ENCODE measurements at regions not wholly inside any gene's neighbourhood (a gene's known extent, or its start where the extent isn't known, plus 50 kb on each side); places are given as distances from the start of the nearest gene placed in this dataset.
A peak's percentile ranks its signal among the peaks of the same experiment; 100 is the strongest.

GRCh38 chr7:67518580-67518979 lies 521.9 kb downstream of the TYW1 start:
- no peak for DNase-seq (ENCODE audit: low spot score)
- Histone ChIP-seq H3K27me3 (ENCODE audit: control insufficient read depth in 4 of 4, insufficient read depth in 4 of 4, low read length in 3 of 4) (no peaks in the 10 kb centered on the region), H3K4me1 (ENCODE audit: control insufficient read depth in 4 of 4, insufficient read depth in 4 of 4, low read length in 3 of 4) (no peaks in the 10 kb centered on the region), H3K4me3 (ENCODE audit: low read depth in 1 of 3, low read length in 3 of 3) (no peak overlapping the region), H3K9ac (ENCODE audit: low read depth in 1 of 2, low read length in 2 of 2) (no peak overlapping the region), H3K9me3 (ENCODE audit: control insufficient read depth in 4 of 4, low read length in 3 of 4) (peaks cover 0 to 2% (median 0%) of the 10 kb centered on the region in 4 donors), H3K36me3 (ENCODE audit: control insufficient read depth in 4 of 4, insufficient read depth in 3 of 4, low read depth in 1 of 4, low read length in 3 of 4) (no peaks in the 10 kb centered on the region), H3K27ac (ENCODE audit: low read depth in 1 of 2, low read length in 2 of 2) (no peak overlapping the region)
- 63% methylated on average over 4 of the region's 4 CpGs for WGBS
- TF ChIP-seq HNF4A (conservative IDR thresholded peaks at IDR 0.05) (no peak), NR2F2 (IDR thresholded peaks at IDR 0.05) (peak; percentile 26)

DNA sequence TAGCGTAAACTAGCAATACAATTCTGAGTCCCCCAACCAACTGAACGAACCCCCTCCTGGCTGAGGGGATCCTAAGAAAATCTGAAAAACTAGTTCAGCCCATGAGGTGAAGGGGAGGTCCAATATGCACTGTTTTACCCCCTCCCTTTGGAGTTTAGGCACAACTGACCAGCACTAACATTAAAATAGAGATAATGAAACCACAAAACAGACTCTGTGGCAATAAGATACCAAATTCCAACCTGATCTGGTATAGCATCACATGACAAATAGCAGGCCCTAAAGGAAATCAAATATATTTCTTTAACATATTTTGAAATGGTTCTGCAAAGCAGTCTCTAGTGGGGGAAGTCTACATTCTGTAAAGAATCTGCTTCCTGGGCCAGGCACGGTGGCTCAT lies 522.5 kb downstream of the TYW1 start:
- TF ChIP-seq GABPA (IDR thresholded peaks at IDR 0.05 in 1 of 2, conservative IDR thresholded peaks at IDR 0.05 in 1 of 2) (no peak), FOXA1 (IDR thresholded peaks at IDR 0.05) (no peak), NR2F2 (IDR thresholded peaks at IDR 0.05) (no peak), YY1 (IDR thresholded peaks at IDR 0.05) (no peak), CTCF (IDR thresholded peaks at IDR 0.05; ENCODE audit: low read depth, low read length, missing input control) (no peak), TAF1 (conservative IDR thresholded peaks at IDR 0.05) (no peak), EGR1 (IDR thresholded peaks at IDR 0.05; ENCODE audit: low read depth in 2 of 2) (no peak), SP1 (IDR thresholded peaks at IDR 0.05) (no peak)
- TF ChIP-seq, protein P1, sequence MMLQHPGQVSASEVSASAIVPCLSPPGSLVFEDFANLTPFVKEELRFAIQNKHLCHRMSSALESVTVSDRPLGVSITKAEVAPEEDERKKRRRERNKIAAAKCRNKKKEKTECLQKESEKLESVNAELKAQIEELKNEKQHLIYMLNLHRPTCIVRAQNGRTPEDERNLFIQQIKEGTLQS (IDR thresholded peaks at IDR 0.05), result no peak
- no peaks in the 10 kb centered on the region for H3K36me3 ChIP-seq (ENCODE audit: control insufficient read depth in 4 of 4, insufficient read depth in 3 of 4, low read depth in 1 of 4, low read length in 3 of 4)
- H3K27me3 ChIP-seq (ENCODE audit: control insufficient read depth in 4 of 4, insufficient read depth in 4 of 4, low read length in 3 of 4), result no peaks in the 10 kb centered on the region
- H3K4me3 ChIP-seq (ENCODE audit: low read depth in 1 of 3, low read length in 3 of 3), result no peak overlapping the region
- 77% methylated on average over 3 of the region's 3 CpGs for WGBS
- DNase-seq (ENCODE audit: low spot score), result no peak
- H3K9me3 ChIP-seq (ENCODE audit: control insufficient read depth in 4 of 4, low read length in 3 of 4), result peaks cover 0 to 2% (median 0%) of the 10 kb centered on the region in 4 donors
- no peaks in the 10 kb centered on the region for H3K4me1 ChIP-seq (ENCODE audit: control insufficient read depth in 4 of 4, insufficient read depth in 4 of 4, low read length in 3 of 4)
- no peak overlapping the region for H3K9ac ChIP-seq (ENCODE audit: low read depth in 1 of 2, low read length in 2 of 2)
- no peak overlapping the region for H3K27ac ChIP-seq (ENCODE audit: low read depth in 1 of 2, low read length in 2 of 2)

- H3K27me3 ChIP-seq (ENCODE audit: control insufficient read depth in 4 of 4, insufficient read depth in 4 of 4, low read length in 3 of 4), result no peaks in the 10 kb centered on the region
- no peak for DNase-seq (ENCODE audit: low spot score)
- WGBS, result 83% methylated on average over 3 of the region's 3 CpGs
These were observed 525.9 kb downstream of the TYW1 start for GRCh38 chr7:67522504-67522903.

GRCh38 chr7:67523713-67524112 lies 527.1 kb downstream of the TYW1 start:
- H3K9ac ChIP-seq (ENCODE audit: low read depth in 1 of 2, low read length in 2 of 2), result no peak overlapping the region
- H3K27ac ChIP-seq (ENCODE audit: low read depth in 1 of 2, low read length in 2 of 2), result no peak overlapping the region
- no peaks in the 10 kb centered on the region for H3K9me3 ChIP-seq (ENCODE audit: control insufficient read depth in 4 of 4, low read length in 3 of 4)
- no peak overlapping the region for H3K4me3 ChIP-seq (ENCODE audit: low read depth in 1 of 3, low read length in 3 of 3)
- no peak for DNase-seq (ENCODE audit: low spot score)
- 67% methylated on average over 4 of the region's 4 CpGs for WGBS
- no peaks in the 10 kb centered on the region for H3K27me3 ChIP-seq (ENCODE audit: control insufficient read depth in 4 of 4, insufficient read depth in 4 of 4, low read length in 3 of 4)
- H3K4me1 ChIP-seq (ENCODE audit: control insufficient read depth in 4 of 4, insufficient read depth in 4 of 4, low read length in 3 of 4), result no peaks in the 10 kb centered on the region
- no peaks in the 10 kb centered on the region for H3K36me3 ChIP-seq (ENCODE audit: control insufficient read depth in 4 of 4, insufficient read depth in 3 of 4, low read depth in 1 of 4, low read length in 3 of 4)
- TF ChIP-seq CTCF (IDR thresholded peaks at IDR 0.05; ENCODE audit: low read depth, low read length, missing input control), result no peak
- TF ChIP-seq JUND (IDR thresholded peaks at IDR 0.05), result no peak
- TF ChIP-seq GABPA (IDR thresholded peaks at IDR 0.05 in 1 of 2, conservative IDR thresholded peaks at IDR 0.05 in 1 of 2), result no peak
- no peak for TF ChIP-seq RAD21 (IDR thresholded peaks at IDR 0.05)
- no peak for TF ChIP-seq ZBTB33 (IDR thresholded peaks at IDR 0.05)
- TF ChIP-seq RXRA (IDR thresholded peaks at IDR 0.05), result no peak
- TF ChIP-seq EGR1 (IDR thresholded peaks at IDR 0.05; ENCODE audit: low read depth in 2 of 2), result no peak
- TF ChIP-seq TAF1 (conservative IDR thresholded peaks at IDR 0.05), result no peak
- no peak for TF ChIP-seq NR2F2 (IDR thresholded peaks at IDR 0.05)
- TF ChIP-seq SP1 (IDR thresholded peaks at IDR 0.05), result no peak
- TF ChIP-seq HNF4G (IDR thresholded peaks at IDR 0.05), result no peak
- no peak for TF ChIP-seq HNF4A (conservative IDR thresholded peaks at IDR 0.05)
- TF ChIP-seq FOXA2 (IDR thresholded peaks at IDR 0.05), result no peak

More at GRCh38 chr7:67522504-67522903, 525.9 kb downstream of the TYW1 start:
- Histone ChIP-seq H3K27ac (ENCODE audit: low read depth in 1 of 2, low read length in 2 of 2) (no peak overlapping the region), H3K9ac (ENCODE audit: low read depth in 1 of 2, low read length in 2 of 2) (no peak overlapping the region), H3K4me3 (ENCODE audit: low read depth in 1 of 3, low read length in 3 of 3) (no peak overlapping the region), H3K9me3 (ENCODE audit: control insufficient read depth in 4 of 4, low read length in 3 of 4) (no peaks in the 10 kb centered on the region), H3K4me1 (ENCODE audit: control insufficient read depth in 4 of 4, insufficient read depth in 4 of 4, low read length in 3 of 4) (no peaks in the 10 kb centered on the region), H3K36me3 (ENCODE audit: control insufficient read depth in 4 of 4, insufficient read depth in 3 of 4, low read depth in 1 of 4, low read length in 3 of 4) (no peaks in the 10 kb centered on the region)
- no peak for TF ChIP-seq JUND (IDR thresholded peaks at IDR 0.05)
- TF ChIP-seq SP1 (IDR thresholded peaks at IDR 0.05), result no peak
